Ectodermal cell (in vitro differentiated cells): ENCODE measurements at regions not wholly inside any gene's neighbourhood (a gene's known extent, or its start where the extent isn't known, plus 50 kb on each side); places are given as distances from the start of the nearest gene placed in this dataset.
"Not testable (repeated sequence)": the region's sequence is repeated elsewhere in the genome, so short reads cannot be mapped to it uniquely, and the experiment has no call there.

Experiments used
- H3K27ac ChIP-seq: 2 replicates; pipeline ENCODE4 v1.7.0; 2013; ENCODE audit warnings: mild to moderate bottlenecking, low read depth, low read length; ENCODE audit not compliant: insufficient read depth, poor library complexity, severe bottlenecking
- H3K27me3 ChIP-seq: 2 replicates; pipeline ENCODE4 v1.7.0; 2013; ENCODE audit warnings: mild to moderate bottlenecking, low read length; ENCODE audit not compliant: insufficient read depth, control insufficient read depth, poor library complexity, severe bottlenecking
- H3K36me3 ChIP-seq: one replicate; pipeline ENCODE4 v1.7.0; 2013; ENCODE audit warnings: low read length; ENCODE audit not compliant: control insufficient read depth, insufficient read depth
- H3K4me1 ChIP-seq: one replicate; pipeline ENCODE4 v1.7.0; 2013; ENCODE audit warnings: low read length; ENCODE audit not compliant: control insufficient read depth, insufficient read depth
- H3K4me3 ChIP-seq: 2 replicates; pipeline ENCODE4 v1.7.0; 2013; ENCODE audit warnings: low read depth, low read length, control low read depth; ENCODE audit not compliant: insufficient read depth
- H3K9me3 ChIP-seq: 2 replicates; pipeline ENCODE4 v1.7.0; 2013; ENCODE audit warnings: mild to moderate bottlenecking, low read length, moderate library complexity; ENCODE audit not compliant: control insufficient read depth
- WGBS, 2 experiments: methylation state at CpG; one replicate each; pipeline ENCODE4 v1.1.7; 2013; ENCODE audit warnings: missing lambda C conversion rate in 2 of 2; 5-methylcytosine and 5-hydroxymethylcytosine counted together

GRCh38 chrX:82528525-82528924 is 979.6 kb upstream of the POU3F4 start:
- Histone ChIP-seq H3K27me3 (no peaks in the 10 kb centered on the region), H3K27ac (no peak overlapping the region), H3K4me3 (no peak overlapping the region), H3K36me3 (no peaks in the 10 kb centered on the region), H3K9me3 (no peaks in the 10 kb centered on the region), H3K4me1 (no peaks in the 10 kb centered on the region)
- 85 to 100% methylated on average over 1 of the region's 1 CpG for WGBS, 2 experiments

- Histone ChIP-seq H3K36me3 (no peaks in the 10 kb centered on the region), H3K27ac (no peak overlapping the region), H3K4me3 (no peak overlapping the region), H3K9me3 (no peaks in the 10 kb centered on the region), H3K4me1 (no peaks in the 10 kb centered on the region), H3K27me3 (no peaks in the 10 kb centered on the region)
- 94% methylated on average over 4 of the region's 4 CpGs; no CpG with 5 or more reads in 1 of the 2 experiments for WGBS, 2 experiments
Measured at GRCh38 chrX:82534086-82534597, 973.9 kb upstream of the POU3F4 start.

GRCh38 chrX:82537205-82537604 is 970.9 kb upstream of the POU3F4 start:
- H3K27ac ChIP-seq, H3K36me3 ChIP-seq, H3K4me1 ChIP-seq, H3K4me3 ChIP-seq, H3K27me3 ChIP-seq, H3K9me3 ChIP-seq: not testable (repeated sequence)
- WGBS, 2 experiments = 100% methylated on average over 1 to 2 of the region's 3 CpGs

- no CpG with 5 or more reads among the region's 2 CpGs for WGBS, 2 experiments
- H3K27me3 ChIP-seq = no peaks in the 10 kb centered on the region
- H3K4me1 ChIP-seq = no peaks in the 10 kb centered on the region
- no peak overlapping the region for H3K4me3 ChIP-seq
- no peaks in the 10 kb centered on the region for H3K9me3 ChIP-seq
- H3K36me3 ChIP-seq = no peaks in the 10 kb centered on the region
- no peak overlapping the region for H3K27ac ChIP-seq
Measured at GRCh38 chrX:82541822-82542221, 966.3 kb upstream of the POU3F4 start.

- not testable (repeated sequence) for H3K27me3 ChIP-seq, H3K4me3 ChIP-seq, H3K36me3 ChIP-seq, H3K4me1 ChIP-seq, H3K9me3 ChIP-seq, H3K27ac ChIP-seq
- WGBS, 2 experiments = 92 to 97% methylated on average over 21 of the region's 21 CpGs
Measured at GRCh38 chrX:82552201-82552600, 955.9 kb upstream of the POU3F4 start.

- WGBS, 2 experiments = 60 to 72% methylated on average over 1 of the region's 1 CpG
- Histone ChIP-seq H3K36me3 (no peaks in the 10 kb centered on the region), H3K4me1 (no peaks in the 10 kb centered on the region), H3K4me3 (no peak overlapping the region), H3K27ac (no peak overlapping the region), H3K9me3 (no peaks in the 10 kb centered on the region), H3K27me3 (no peaks in the 10 kb centered on the region)
Measured at GRCh38 chrX:82556588-82556987, 951.5 kb upstream of the POU3F4 start.

GRCh38 chrX:82585868-82586267 is 922.2 kb upstream of the POU3F4 start:
- Histone ChIP-seq H3K4me1 (no peaks in the 10 kb centered on the region), H3K27me3 (no peaks in the 10 kb centered on the region), H3K36me3 (no peaks in the 10 kb centered on the region), H3K27ac (no peak overlapping the region), H3K9me3 (no peaks in the 10 kb centered on the region), H3K4me3 (no peak overlapping the region)
- 86% methylated on average over 1 of the region's 3 CpGs; no CpG with 5 or more reads in 1 of the 2 experiments for WGBS, 2 experiments

- Histone ChIP-seq H3K27me3 (no peaks in the 10 kb centered on the region), H3K4me1 (no peaks in the 10 kb centered on the region), H3K36me3 (no peaks in the 10 kb centered on the region), H3K4me3 (no peak overlapping the region), H3K27ac (no peak overlapping the region), H3K9me3 (no peaks in the 10 kb centered on the region)
- 92 to 94% methylated on average over 4 of the region's 5 CpGs for WGBS, 2 experiments
Measured at GRCh38 chrX:82589410-82589809, 918.7 kb upstream of the POU3F4 start.

GRCh38 chrX:82591421-82591820 is 916.7 kb upstream of the POU3F4 start:
- WGBS, 2 experiments = 89 to 100% methylated on average over 1 to 3 of the region's 3 CpGs
- Histone ChIP-seq H3K4me3 (no peak overlapping the region), H3K4me1 (no peaks in the 10 kb centered on the region), H3K9me3 (no peaks in the 10 kb centered on the region), H3K27ac (no peak overlapping the region), H3K36me3 (no peaks in the 10 kb centered on the region), H3K27me3 (no peaks in the 10 kb centered on the region)

- Histone ChIP-seq H3K9me3 (no peaks in the 10 kb centered on the region), H3K27me3 (no peaks in the 10 kb centered on the region), H3K4me3 (no peak overlapping the region), H3K4me1 (no peaks in the 10 kb centered on the region), H3K27ac (no peak overlapping the region), H3K36me3 (no peaks in the 10 kb centered on the region)
- no CpG with 5 or more reads among the region's 1 CpG for WGBS, 2 experiments
Measured at GRCh38 chrX:82626978-82627377, 881.1 kb upstream of the POU3F4 start.

- Histone ChIP-seq H3K27ac (no peak overlapping the region), H3K4me3 (no peak overlapping the region), H3K27me3 (no peaks in the 10 kb centered on the region), H3K9me3 (no peaks in the 10 kb centered on the region), H3K36me3 (no peaks in the 10 kb centered on the region), H3K4me1 (no peaks in the 10 kb centered on the region)
- WGBS, 2 experiments = 91 to 94% methylated on average over 3 of the region's 4 CpGs
Measured at GRCh38 chrX:82627568-82627967, 880.5 kb upstream of the POU3F4 start.
